ENCODE measurements at regions not wholly inside any gene's neighbourhood (a gene's known extent, or its start where the extent isn't known, plus 50 kb on each side); places are given as distances from the start of the nearest gene placed in this dataset.

GRCh38 chr12:107238296-107238695, 144.9 kb upstream of the CRY1 start:
- TF ChIP-seq EZH2 (IDR thresholded peaks at IDR 0.05; ENCODE audit: insufficient read depth, poor library complexity, severe bottlenecking) (no peak), EZH2phosphoT487 (IDR thresholded peaks at IDR 0.05; ENCODE audit: insufficient read depth, low read depth) (no peak)

All from GM23248 (cell line).